Tibial artery (tissue), 4 donors: ENCODE measurements at regions not wholly inside any gene's neighbourhood (a gene's known extent, or its start where the extent isn't known, plus 50 kb on each side); places are given as distances from the start of the nearest gene placed in this dataset.

Experiments
- DNase-seq, 2 donors: peaks; one replicate each; pipeline ENCODE4 v3.0.0-alpha.2; 2019
- H3K27ac ChIP-seq, 2 donors: fragments of 200-600 bp; sonication (generic) in 1 of 2; 1 replicate in 1 of 2; 2 replicates in 1 of 2; pipeline ENCODE4 v1.5.1; 2018 to 2019; ENCODE audit warnings: mild to moderate bottlenecking in 1 of 2
- H3K27me3 ChIP-seq, 2 donors: fragments of 200-600 bp; sonication (generic) in 1 of 2; one replicate each; pipeline versions ENCODE4 v1.5.1 to v1.6.0; 2016 to 2019
- H3K36me3 ChIP-seq, 3 donors: fragments of 200-600 bp; sonication (generic) in 2 of 3; one replicate each; pipeline ENCODE4 v1.5.1; 2016 to 2019; ENCODE audit warnings: mild to moderate bottlenecking in 2 of 3
- H3K4me1 ChIP-seq, 4 donors: fragments of 200-600 bp; sonication (generic) in 2 of 4; 1 replicate in 3 of 4; 2 replicates in 1 of 4; pipeline ENCODE4 v1.5.1; 2016 to 2019
- H3K4me3 ChIP-seq, 2 donors: fragments of 200-600 bp; sonication (generic) in 1 of 2; 1 replicate in 1 of 2; 2 replicates in 1 of 2; pipeline ENCODE4 v1.5.1; 2018 to 2019; ENCODE audit warnings: mild to moderate bottlenecking in 2 of 2
- H3K9me3 ChIP-seq, 3 donors: fragments of 200-600 bp; sonication (generic) in 1 of 3; one replicate each; pipeline ENCODE4 v1.5.1; 2016 to 2019
- intact Hi-C: fragments of 100-400 bp; cut with DNase I; formaldehyde crosslinking; loops from one replicate; pipeline ENCODE4 v1.15.0; 2023; ENCODE audit warnings: low total_unique reads
- TF ChIP-seq, protein P1 (sequence below), 2 experiments: fragments of 200-600 bp in 1 of 2; fragments of 450-650 bp in 1 of 2; IDR thresholded peaks; one replicate each; pipeline ENCODE4 v1.5.1; 2017 to 2019; ENCODE audit warnings: antibody characterized with exemption in 2 of 2, mild to moderate bottlenecking in 1 of 2, moderate library complexity in 1 of 2

DNA sequence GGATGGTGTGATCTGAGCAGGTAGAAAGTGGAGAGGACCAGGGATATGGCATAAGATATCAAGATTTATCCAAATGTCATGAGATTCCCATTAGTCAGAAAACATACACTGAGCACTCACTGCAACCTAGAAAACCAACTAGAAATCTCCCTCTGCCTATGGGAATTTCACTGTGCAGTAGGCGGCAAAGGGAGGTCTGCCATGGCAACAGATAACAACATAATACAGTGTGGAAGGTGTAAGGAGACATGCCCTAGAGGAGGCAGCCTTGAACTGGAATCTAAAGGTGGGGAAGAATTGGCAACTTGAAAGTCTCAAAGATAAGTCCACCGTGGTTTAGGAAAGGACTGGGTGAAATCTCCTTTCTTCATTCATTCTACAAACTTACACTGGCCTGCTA, 238.4 kb downstream of the ATG4C start:
- H3K27me3 ChIP-seq = no peaks in the 10 kb centered on the region
- H3K9me3 ChIP-seq = no peaks in the 10 kb centered on the region
- TF ChIP-seq, protein P1, sequence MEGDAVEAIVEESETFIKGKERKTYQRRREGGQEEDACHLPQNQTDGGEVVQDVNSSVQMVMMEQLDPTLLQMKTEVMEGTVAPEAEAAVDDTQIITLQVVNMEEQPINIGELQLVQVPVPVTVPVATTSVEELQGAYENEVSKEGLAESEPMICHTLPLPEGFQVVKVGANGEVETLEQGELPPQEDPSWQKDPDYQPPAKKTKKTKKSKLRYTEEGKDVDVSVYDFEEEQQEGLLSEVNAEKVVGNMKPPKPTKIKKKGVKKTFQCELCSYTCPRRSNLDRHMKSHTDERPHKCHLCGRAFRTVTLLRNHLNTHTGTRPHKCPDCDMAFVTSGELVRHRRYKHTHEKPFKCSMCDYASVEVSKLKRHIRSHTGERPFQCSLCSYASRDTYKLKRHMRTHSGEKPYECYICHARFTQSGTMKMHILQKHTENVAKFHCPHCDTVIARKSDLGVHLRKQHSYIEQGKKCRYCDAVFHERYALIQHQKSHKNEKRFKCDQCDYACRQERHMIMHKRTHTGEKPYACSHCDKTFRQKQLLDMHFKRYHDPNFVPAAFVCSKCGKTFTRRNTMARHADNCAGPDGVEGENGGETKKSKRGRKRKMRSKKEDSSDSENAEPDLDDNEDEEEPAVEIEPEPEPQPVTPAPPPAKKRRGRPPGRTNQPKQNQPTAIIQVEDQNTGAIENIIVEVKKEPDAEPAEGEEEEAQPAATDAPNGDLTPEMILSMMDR (IDR thresholded peaks at IDR 0.05) = no peak
- H3K4me3 ChIP-seq = no peak overlapping the region
- intact Hi-C loops = no loop called here
- H3K27ac ChIP-seq = no peak overlapping the region
- H3K4me1 ChIP-seq = no peaks in the 10 kb centered on the region
- no peaks in the 10 kb centered on the region for H3K36me3 ChIP-seq
- DNase-seq = no peak

- no peaks in the 10 kb centered on the region for H3K27me3 ChIP-seq
- intact Hi-C loops = no loop called here
- no peak overlapping the region for H3K4me3 ChIP-seq
- H3K9me3 ChIP-seq = no peaks in the 10 kb centered on the region
- TF ChIP-seq, protein P1 (IDR thresholded peaks at IDR 0.05) = no peak
- no peaks in the 10 kb centered on the region for H3K4me1 ChIP-seq
- no peak for DNase-seq
- no peaks in the 10 kb centered on the region for H3K36me3 ChIP-seq
- H3K27ac ChIP-seq = no peak overlapping the region
Observed at GRCh38 chr1:63023171-63023570, 239.2 kb downstream of the ATG4C start.

GRCh38 chr1:63023637-63024036, 239.7 kb downstream of the ATG4C start:
- Histone ChIP-seq H3K9me3 (no peaks in the 10 kb centered on the region), H3K36me3 (no peaks in the 10 kb centered on the region), H3K4me3 (no peak overlapping the region), H3K27ac (no peak overlapping the region), H3K27me3 (peaks cover 0 to 4% of the 10 kb centered on the region in 2 donors), H3K4me1 (no peaks in the 10 kb centered on the region)
- DNase-seq = no peak
- intact Hi-C loops = no loop called here
- TF ChIP-seq, protein P1 (IDR thresholded peaks at IDR 0.05) = no peak

- no peak for DNase-seq
- Histone ChIP-seq H3K36me3 (no peaks in the 10 kb centered on the region), H3K9me3 (no peaks in the 10 kb centered on the region), H3K4me3 (no peak overlapping the region), H3K4me1 (no peaks in the 10 kb centered on the region), H3K27ac (no peak overlapping the region), H3K27me3 (peaks cover 0 to 6% of the 10 kb centered on the region in 2 donors)
- intact Hi-C loops = no loop called here
- TF ChIP-seq, protein P1 (IDR thresholded peaks at IDR 0.05) = no peak
Observed at GRCh38 chr1:63024132-63024531, 240.2 kb downstream of the ATG4C start.

- H3K27me3 ChIP-seq = peaks cover 0 to 6% of the 10 kb centered on the region in 2 donors
- no peaks in the 10 kb centered on the region for H3K4me1 ChIP-seq
- H3K36me3 ChIP-seq = no peaks in the 10 kb centered on the region
- TF ChIP-seq, protein P1 (IDR thresholded peaks at IDR 0.05) = no peak
- H3K4me3 ChIP-seq = no peak overlapping the region
- DNase-seq = no peak
- no peak overlapping the region for H3K27ac ChIP-seq
- no peaks in the 10 kb centered on the region for H3K9me3 ChIP-seq
- intact Hi-C loops = no loop called here
Observed at GRCh38 chr1:63027176-63027575, 243.2 kb downstream of the ATG4C start.

- Histone ChIP-seq H3K4me1 (no peaks in the 10 kb centered on the region), H3K27me3 (peaks cover 0 to 6% of the 10 kb centered on the region in 2 donors), H3K9me3 (no peaks in the 10 kb centered on the region), H3K4me3 (no peak overlapping the region), H3K36me3 (no peaks in the 10 kb centered on the region), H3K27ac (no peak overlapping the region)
- TF ChIP-seq, protein P1 (IDR thresholded peaks at IDR 0.05) = no peak
- intact Hi-C loops = no loop called here
- DNase-seq = no peak
Observed at GRCh38 chr1:63032171-63032570, 248.2 kb downstream of the ATG4C start.
